Spleen (tissue), 7 donors: ENCODE measurements at regions not wholly inside any gene's neighbourhood (a gene's known extent, or its start where the extent isn't known, plus 50 kb on each side); places are given as distances from the start of the nearest gene placed in this dataset.

Experiments
- POLR2A ChIP-seq, 3 donors: fragments of 450-650 bp; IDR thresholded peaks; one replicate each; pipeline ENCODE4 v1.5.1; 2017; ENCODE audit warnings: antibody characterized with exemption in 3 of 3, mild to moderate bottlenecking in 1 of 3
- TF ChIP-seq, protein P1 (sequence below), 11 experiments: fragments of 200-600 bp in 7 of 11; fragments of 450-650 bp in 4 of 11; sonication (generic) in 4 of 11; IDR thresholded peaks in 8 of 11; conservative IDR thresholded peaks in 3 of 11; 1 replicate in 7 of 11; 2 replicates in 4 of 11; pipeline versions ENCODE4 v1.4.0 to v1.8.0; 2016 to 2021; ENCODE audit warnings: antibody characterized with exemption in 11 of 11, inconsistent platforms in 4 of 11, mild to moderate bottlenecking in 1 of 11
- donor health status: DM: no; HTN: no; CAD: no; lungs with moderate emphysema.
- donor health status: DM: no; HTN: no; CAD: no.
- donor health status: DM: no; HTN: no; CAD: no.

DNA sequence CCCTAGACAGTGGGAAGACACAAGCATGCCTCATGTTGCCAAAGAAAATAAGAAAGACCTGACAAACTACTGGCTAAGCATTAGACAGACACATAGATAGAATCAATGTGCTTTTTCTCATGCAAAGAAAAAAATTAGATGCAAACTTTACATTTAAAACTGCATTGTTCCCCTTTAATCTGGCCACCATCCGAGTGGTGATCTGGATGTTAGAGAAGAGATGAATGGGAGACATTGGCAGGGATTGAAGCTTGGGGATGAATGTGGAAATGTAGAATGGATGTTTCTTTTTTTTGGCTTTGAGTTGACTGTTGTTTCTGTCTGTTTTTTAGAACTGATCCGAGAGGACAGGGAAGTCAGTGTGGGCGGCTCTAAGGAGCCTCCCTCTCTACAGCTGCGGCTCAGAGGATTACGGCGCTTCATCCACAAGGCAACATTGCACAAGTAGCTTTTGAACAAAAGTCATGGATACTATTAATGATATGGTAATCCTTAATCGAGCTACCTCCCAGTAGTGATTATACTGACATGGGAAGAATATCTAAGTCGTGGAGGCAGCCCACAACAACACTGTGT is 53.0 kb downstream of the HELT start:
- TF ChIP-seq POLR2A (IDR thresholded peaks at IDR 0.05) = no peak
- TF ChIP-seq, protein P1, sequence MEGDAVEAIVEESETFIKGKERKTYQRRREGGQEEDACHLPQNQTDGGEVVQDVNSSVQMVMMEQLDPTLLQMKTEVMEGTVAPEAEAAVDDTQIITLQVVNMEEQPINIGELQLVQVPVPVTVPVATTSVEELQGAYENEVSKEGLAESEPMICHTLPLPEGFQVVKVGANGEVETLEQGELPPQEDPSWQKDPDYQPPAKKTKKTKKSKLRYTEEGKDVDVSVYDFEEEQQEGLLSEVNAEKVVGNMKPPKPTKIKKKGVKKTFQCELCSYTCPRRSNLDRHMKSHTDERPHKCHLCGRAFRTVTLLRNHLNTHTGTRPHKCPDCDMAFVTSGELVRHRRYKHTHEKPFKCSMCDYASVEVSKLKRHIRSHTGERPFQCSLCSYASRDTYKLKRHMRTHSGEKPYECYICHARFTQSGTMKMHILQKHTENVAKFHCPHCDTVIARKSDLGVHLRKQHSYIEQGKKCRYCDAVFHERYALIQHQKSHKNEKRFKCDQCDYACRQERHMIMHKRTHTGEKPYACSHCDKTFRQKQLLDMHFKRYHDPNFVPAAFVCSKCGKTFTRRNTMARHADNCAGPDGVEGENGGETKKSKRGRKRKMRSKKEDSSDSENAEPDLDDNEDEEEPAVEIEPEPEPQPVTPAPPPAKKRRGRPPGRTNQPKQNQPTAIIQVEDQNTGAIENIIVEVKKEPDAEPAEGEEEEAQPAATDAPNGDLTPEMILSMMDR (IDR thresholded peaks at IDR 0.05 in 8 of 11, conservative IDR thresholded peaks at IDR 0.05 in 3 of 11) = no peak
